IMR-90 (cell line): ENCODE measurements at regions not wholly inside any gene's neighbourhood (a gene's known extent, or its start where the extent isn't known, plus 50 kb on each side); places are given as distances from the start of the nearest gene placed in this dataset.

Source experiments
- ATAC-seq: fragments of 200-7000 bp; cut with Tn5 transposase; 2 replicates; pipeline ENCODE4 v1.9.1; 2020; ENCODE audit warnings: low read depth, mild to moderate bottlenecking, moderate library complexity
- BruUV-seq: library from RNA; stranded (reverse); fragments of 400-500 nt; replicated peaks from 2 replicates; lab custom pipeline; 2021; lab: Mats Ljungman, UMichigan
- CTCF ChIA-PET: fragments of 300-600 bp; formaldehyde crosslinking; extraction: SDS; loops from one replicate; lab custom pipeline; 2021; ENCODE audit warnings: antibody characterized with exemption; lab: Yijun Ruan, JAX
- POLR2A ChIA-PET: fragments of 300-600 bp; sonication (Branson Sonifier 250); formaldehyde crosslinking; loops from one replicate; lab custom pipeline; 2022; ENCODE audit warnings: antibody characterized with exemption; ENCODE audit not compliant: unreplicated experiment; lab: Charles Lee
- DNase-seq: peaks from one replicate; pipeline ENCODE4 v3.0.0; 2013
- H2AFZ ChIP-seq: replicated peaks from 2 replicates; pipeline ENCODE3; 2013; ENCODE audit warnings: low read length, mild to moderate bottlenecking; ENCODE audit not compliant: poor library complexity
- H2AK5ac ChIP-seq: 2 replicates; pipeline ENCODE4 v1.6.1; 2013; ENCODE audit warnings: low read depth, low read length, inconsistent platforms
- H2AK9ac ChIP-seq: replicated peaks from 2 replicates; pipeline ENCODE3; 2013; ENCODE audit warnings: mild to moderate bottlenecking, low read depth, low read length, moderate library complexity; ENCODE audit not compliant: poor library complexity
- H2BK120ac ChIP-seq: 2 replicates; pipeline ENCODE4 v1.6.1; 2013; ENCODE audit warnings: low read depth, low read length, inconsistent platforms
- H2BK15ac ChIP-seq: 3 replicates; pipeline ENCODE4 v1.6.1; 2013; ENCODE audit warnings: low read depth, low read length, inconsistent platforms
- H2BK20ac ChIP-seq: 2 replicates; pipeline ENCODE4 v1.6.1; 2013; ENCODE audit warnings: low read depth, mild to moderate bottlenecking, inconsistent platforms, low read length, moderate library complexity
- H2BK5ac ChIP-seq: 2 replicates; pipeline ENCODE4 v1.6.1; 2013; ENCODE audit warnings: mild to moderate bottlenecking, low read depth, low read length, inconsistent platforms; ENCODE audit not compliant: poor library complexity, severe bottlenecking
- H3K14ac ChIP-seq: replicated peaks from 2 replicates; pipeline ENCODE4 v1.6.1; 2013; ENCODE audit warnings: low read depth, low read length, inconsistent platforms
- H3K18ac ChIP-seq: 2 replicates; pipeline ENCODE4 v1.6.1; 2013; ENCODE audit warnings: low read depth, low read length, control low read depth
- H3K23ac ChIP-seq: 2 replicates; pipeline ENCODE4 v1.6.1; 2013; ENCODE audit warnings: low read depth, low read length, inconsistent platforms
- H3K27ac ChIP-seq: 2 replicates; pipeline ENCODE4 v1.5.1; 2013; ENCODE audit warnings: mild to moderate bottlenecking, control low read depth, low read length; ENCODE audit not compliant: insufficient read depth
- H3K27me3 ChIP-seq: 2 replicates; pipeline ENCODE4 v1.6.1; 2013; ENCODE audit warnings: low read length; ENCODE audit not compliant: control insufficient read depth, insufficient read depth
- H3K36me3 ChIP-seq: 2 replicates; pipeline ENCODE4 v1.6.1; 2013; ENCODE audit warnings: low read length, mixed read lengths; ENCODE audit not compliant: control insufficient read depth, insufficient read depth
- H3K4ac ChIP-seq: 2 replicates; pipeline ENCODE4 v1.6.1; 2013; ENCODE audit warnings: low read depth, low read length, inconsistent platforms
- H3K4me1 ChIP-seq: 2 replicates; pipeline ENCODE4 v1.6.1; 2013; ENCODE audit warnings: low read length, mixed read lengths; ENCODE audit not compliant: control insufficient read depth, insufficient read depth
- H3K4me2 ChIP-seq: 2 replicates; pipeline ENCODE4 v1.6.1; 2013; ENCODE audit warnings: low read depth, mild to moderate bottlenecking, control low read depth, low read length, moderate library complexity
- H3K4me3 ChIP-seq: 2 replicates; pipeline ENCODE4 v1.5.1; 2013; ENCODE audit warnings: low read depth, mild to moderate bottlenecking, control low read depth, low read length, moderate library complexity; ENCODE audit not compliant: insufficient read depth
- H3K56ac ChIP-seq: 2 replicates; pipeline ENCODE4 v1.6.1; 2013; ENCODE audit warnings: low read length, inconsistent platforms; ENCODE audit not compliant: insufficient read depth; ENCODE audit errors: extremely low read depth
- H3K79me1 ChIP-seq, 2 experiments: 2 replicates each; pipeline ENCODE4 v1.6.1; 2013; ENCODE audit warnings: low read length in 2 of 2, inconsistent platforms in 1 of 2, low read depth in 1 of 2
- H3K9ac ChIP-seq: 2 replicates; pipeline ENCODE4 v1.6.1; 2013; ENCODE audit warnings: low read depth, low read length, control low read depth
- H3K9me1 ChIP-seq: 2 replicates; pipeline ENCODE4 v1.6.1; 2013; ENCODE audit warnings: low read length, inconsistent platforms; ENCODE audit not compliant: insufficient read depth
- H3K9me3 ChIP-seq: 2 replicates; pipeline ENCODE4 v1.6.1; 2013; ENCODE audit warnings: low read length; ENCODE audit not compliant: control insufficient read depth, insufficient read depth
- H4K20me1 ChIP-seq: 2 replicates; pipeline ENCODE4 v1.6.1; 2013; ENCODE audit warnings: low read length, inconsistent platforms; ENCODE audit not compliant: insufficient read depth
- H4K5ac ChIP-seq: 2 replicates; pipeline ENCODE4 v1.6.1; 2013; ENCODE audit warnings: mild to moderate bottlenecking, low read depth, low read length, control low read depth
- H4K8ac ChIP-seq, 2 experiments: 2 replicates each; pipeline ENCODE4 v1.6.1; 2013; ENCODE audit warnings: low read depth in 2 of 2, low read length in 2 of 2, control low read depth in 1 of 2, inconsistent platforms in 1 of 2
- H4K91ac ChIP-seq: 2 replicates; pipeline ENCODE4 v1.6.1; 2013; ENCODE audit warnings: low read depth, low read length, inconsistent platforms; ENCODE audit not compliant: insufficient read depth
- BHLHE40 ChIP-seq: fragments of 150-350 bp; IDR thresholded peaks from 2 replicates; pipeline ENCODE4 v1.6.1; 2016; ENCODE audit warnings: mild to moderate bottlenecking, low read depth, low read length
- CEBPB ChIP-seq: IDR thresholded peaks from 2 replicates; pipeline ENCODE4 v1.6.1; 2012; ENCODE audit warnings: low read depth, low read length, improper control_type of control experiment
- CHD1 ChIP-seq: IDR thresholded peaks from 2 replicates; pipeline ENCODE4 v1.6.1; 2012; ENCODE audit warnings: low read depth, low read length, improper control_type of control experiment
- CTCF ChIP-seq: conservative IDR thresholded peaks from 2 replicates; pipeline ENCODE4 v1.5.1; 2012; ENCODE audit warnings: mild to moderate bottlenecking, low read depth, low read length, improper control_type of control experiment
- ELK1 ChIP-seq: fragments of 150-350 bp; IDR thresholded peaks from 2 replicates; pipeline ENCODE4 v1.6.1; 2016; ENCODE audit warnings: low read depth, mild to moderate bottlenecking, low read length, moderate library complexity, borderline replicate concordance
- FOS ChIP-seq: fragments of 150-350 bp; IDR thresholded peaks from 2 replicates; pipeline ENCODE4 v1.6.1; 2016; ENCODE audit warnings: low read depth, low read length
- MAFK ChIP-seq: IDR thresholded peaks from 2 replicates; pipeline ENCODE4 v1.6.1; 2012; ENCODE audit warnings: low read depth, low read length, improper control_type of control experiment
- MAZ ChIP-seq: IDR thresholded peaks from 2 replicates; pipeline ENCODE4 v1.6.1; 2012; ENCODE audit warnings: low read depth, mild to moderate bottlenecking, low read length, improper control_type of control experiment, moderate library complexity, borderline replicate concordance
- MXI1 ChIP-seq: IDR thresholded peaks from 2 replicates; pipeline ENCODE4 v1.6.1; 2012; ENCODE audit warnings: low read depth, mild to moderate bottlenecking, low read length, moderate library complexity, borderline replicate concordance
- NFE2L2 ChIP-seq: fragments of 150-350 bp; IDR thresholded peaks from 2 replicates; pipeline ENCODE4 v1.6.1; 2016; ENCODE audit warnings: low read depth, mild to moderate bottlenecking, low read length
- POLR2A ChIP-seq: IDR thresholded peaks from 2 replicates; pipeline ENCODE4 v1.6.1; 2012; ENCODE audit warnings: mild to moderate bottlenecking, low read depth, low read length
- RAD21 ChIP-seq: IDR thresholded peaks from 2 replicates; pipeline ENCODE4 v1.6.1; 2012; ENCODE audit warnings: low read length, improper control_type of control experiment
- RCOR1 ChIP-seq: IDR thresholded peaks from 2 replicates; pipeline ENCODE4 v1.6.1; 2012; ENCODE audit warnings: mild to moderate bottlenecking, low read length, improper control_type of control experiment; ENCODE audit not compliant: insufficient replicate concordance
- RFX5 ChIP-seq: IDR thresholded peaks from 2 replicates; pipeline ENCODE4 v1.8.0; 2012; ENCODE audit warnings: low read depth, mild to moderate bottlenecking, low read length, moderate library complexity
- SMC3 ChIP-seq: fragments of 150-350 bp; IDR thresholded peaks from 2 replicates; pipeline ENCODE4 v1.6.1; 2016; ENCODE audit warnings: low read depth, mild to moderate bottlenecking, antibody characterized with exemption, low read length, moderate library complexity
- USF2 ChIP-seq: fragments of 150-350 bp; IDR thresholded peaks from 2 replicates; pipeline ENCODE4 v1.6.1; 2017; ENCODE audit warnings: mild to moderate bottlenecking, antibody characterized with exemption, low read length, low read depth
- WGBS, 2 experiments: methylation state at CpG; one replicate each; pipeline versions ENCODE4 v1.1.5 to v1.1.7; 2013; ENCODE audit warnings: missing lambda C conversion rate in 2 of 2; ENCODE audit not compliant: insufficient read length in 1 of 2; ENCODE audit errors: extremely low coverage in 2 of 2; 5-methylcytosine and 5-hydroxymethylcytosine counted together
- dilution Hi-C: fragments of 300-500 bp; cut with HindIII; formaldehyde crosslinking; loops from one replicate; pipeline ENCODE4 v1.14.3; 2018; ENCODE audit warnings: low sequenced_read_pairs; ENCODE audit not compliant: unreplicated experiment
- in situ Hi-C: fragments of 300-500 bp; cut with MboI; formaldehyde crosslinking; loops from 3 replicates; pipeline ENCODE4 v1.14.3; 2019; ENCODE audit warnings: low sequenced_read_pairs, inconsistent platforms, mixed read lengths
- intact Hi-C: fragments of 100-400 bp; cut with micrococcal nuclease; formaldehyde crosslinking; loops from 2 replicates; pipeline ENCODE4 v1.10.0; 2022

- ATAC-seq (no peak), DNase-seq (no peak)
- no peak overlapping the region for H3K4me2 ChIP-seq
- H2BK5ac ChIP-seq, result no peak overlapping the region
- no peak overlapping the region for H3K14ac ChIP-seq
- CTCF ChIA-PET, result interaction anchor here (0.8 kb wide), 1 partner anchor 10 kb away, joined by 3 read pairs; no protein-coding TSS in a partner anchor
- H2AK5ac ChIP-seq, result no peak overlapping the region
- no peak overlapping the region for H4K5ac ChIP-seq
- H2AFZ ChIP-seq, result no peak overlapping the region
- H3K18ac ChIP-seq, result no peak overlapping the region
- H3K4me3 ChIP-seq, result no peak overlapping the region
- no peak for TF ChIP-seq BHLHE40
- TF ChIP-seq ELK1, result no peak
- TF ChIP-seq MAZ, result no peak
- no peak for TF ChIP-seq FOS
- TF ChIP-seq MXI1, result no peak
- no peak for TF ChIP-seq RCOR1
- TF ChIP-seq SMC3, result no peak
- TF ChIP-seq RAD21, result no peak
- TF ChIP-seq CHD1, result no peak
- TF ChIP-seq POLR2A, result no peak
- no peak for TF ChIP-seq CEBPB
- no peak for TF ChIP-seq RFX5
- TF ChIP-seq MAFK, result no peak
- no peak for TF ChIP-seq CTCF
- TF ChIP-seq USF2, result no peak
- no peak for TF ChIP-seq NFE2L2
- BruUV-seq, result no TSS peak
- POLR2A ChIA-PET, result no interaction called here
- H3K56ac ChIP-seq, result no peak overlapping the region
- no peak overlapping the region for H2BK15ac ChIP-seq
- dilution Hi-C loops, result no loop called here
- WGBS, 2 experiments, result no CpG with 5 or more reads among the region's 1 CpG
- H3K9me1 ChIP-seq, result no peaks in the 10 kb centered on the region
- H3K4ac ChIP-seq, result no peak overlapping the region
- H3K23ac ChIP-seq, result no peak overlapping the region
- no peak overlapping the region for H4K91ac ChIP-seq
- no peak overlapping the region for H2BK120ac ChIP-seq
- no peak overlapping the region for H2BK20ac ChIP-seq
- H3K27ac ChIP-seq, result no peak overlapping the region
- intact Hi-C loops, result no loop called here
- H3K27me3 ChIP-seq, result no peaks in the 10 kb centered on the region
- H4K20me1 ChIP-seq, result no peaks in the 10 kb centered on the region
- H2AK9ac ChIP-seq, result no peak overlapping the region
- no peak overlapping the region for H3K9ac ChIP-seq
- in situ Hi-C loops, result no loop called here
- H3K79me1 ChIP-seq, result no peaks in the 10 kb centered on the region
- H3K9me3 ChIP-seq, result no peaks in the 10 kb centered on the region
- H3K4me1 ChIP-seq, result no peaks in the 10 kb centered on the region
- H3K36me3 ChIP-seq, result no peaks in the 10 kb centered on the region
- no peak overlapping the region for H4K8ac ChIP-seq
These were observed 198.4 kb upstream of the TACR3 start for GRCh38 chr4:103918214-103918613.
